Natural killer cell (primary cell): ENCODE measurements at regions not wholly inside any gene's neighbourhood (a gene's known extent, or its start where the extent isn't known, plus 50 kb on each side); places are given as distances from the start of the nearest gene placed in this dataset.

ENCODE experiments used
- ATAC-seq, 3 donors: fragments of 150-1000 bp in 2 of 3; fragments of 200-7000 bp in 1 of 3; cut with Tn5 transposase; 1 replicate in 1 of 3; 2 replicates in 2 of 3; pipeline ENCODE4 v1.10.0; 2021; ENCODE audit warnings: mild to moderate bottlenecking in 2 of 3, moderate library complexity in 2 of 3
- DNase-seq, 2 donors: peaks; one replicate each; pipeline versions ENCODE4 v3.0.0 to v3.0.0-alpha.2; 2013 to 2021; ENCODE audit warnings: mixed read lengths in 1 of 2
- H3K27ac ChIP-seq: one replicate; pipeline ENCODE4 v1.5.1; 2013; ENCODE audit warnings: mild to moderate bottlenecking, low read length
- H3K27me3 ChIP-seq: one replicate; pipeline ENCODE4 v1.6.1; 2013; ENCODE audit warnings: low read length; ENCODE audit not compliant: control insufficient read depth, insufficient read depth
- H3K36me3 ChIP-seq: one replicate; pipeline ENCODE4 v1.6.1; 2013; ENCODE audit warnings: low read length; ENCODE audit not compliant: control insufficient read depth, insufficient read depth
- H3K4me1 ChIP-seq: one replicate; pipeline ENCODE4 v1.6.1; 2013; ENCODE audit warnings: low read length; ENCODE audit not compliant: control insufficient read depth, insufficient read depth
- H3K4me3 ChIP-seq: one replicate; pipeline ENCODE4 v1.5.1; 2013; ENCODE audit warnings: low read length
- H3K9me3 ChIP-seq: one replicate; pipeline ENCODE4 v1.6.1; 2013; ENCODE audit warnings: low read length; ENCODE audit not compliant: control insufficient read depth, insufficient read depth
- H3K27ac Mint-ChIP-seq, 2 donors: one replicate each; pipeline ENCODE4 v1.8.0; 2022; ENCODE audit warnings: mild to moderate bottlenecking in 2 of 2, mixed read lengths in 2 of 2, moderate library complexity in 1 of 2
- H3K27me3 Mint-ChIP-seq, 2 donors: one replicate each; pipeline ENCODE4 v1.8.0; 2022; ENCODE audit warnings: low read depth in 2 of 2, mixed read lengths in 2 of 2
- H3K36me3 Mint-ChIP-seq: one replicate; pipeline ENCODE4 v1.8.0; 2022; ENCODE audit warnings: mixed read lengths
- H3K4me1 Mint-ChIP-seq, 2 donors: one replicate each; pipeline ENCODE4 v1.8.0; 2022; ENCODE audit warnings: mixed read lengths in 2 of 2
- H3K4me3 Mint-ChIP-seq: one replicate; pipeline ENCODE4 v1.8.0; 2022; ENCODE audit warnings: mild to moderate bottlenecking, moderate library complexity, mixed read lengths
- H3K9me3 Mint-ChIP-seq, 2 donors: one replicate each; pipeline ENCODE4 v1.8.0; 2022; ENCODE audit warnings: mixed read lengths in 2 of 2
- CTCF ChIP-seq: fragments of 200-600 bp; IDR thresholded peaks from one replicate; pipeline ENCODE4 v1.8.0; 2022; ENCODE audit warnings: antibody characterized with exemption
- WGBS: methylation state at CpG from one replicate; pipeline ENCODE4 v1.1.7; 2013; ENCODE audit warnings: missing lambda C conversion rate; ENCODE audit not compliant: insufficient coverage; 5-methylcytosine and 5-hydroxymethylcytosine counted together
- intact Hi-C: fragments of 100-400 bp; cut with micrococcal nuclease; formaldehyde crosslinking; loops from one replicate; pipeline ENCODE4 v1.14.2; 2022

GRCh38 chr17:34113089-34113488 is 142.0 kb upstream of the CCL2 start:
- ATAC-seq, result no peak
- 68% methylated on average over 2 of the region's 2 CpGs for WGBS

GRCh38 chr17:34114174-34114573 is 140.9 kb upstream of the CCL2 start:
- Histone ChIP-seq H3K36me3 (no peaks in the 10 kb centered on the region), H3K27ac (no peak overlapping the region), H3K4me1 (no peaks in the 10 kb centered on the region), H3K27me3 (no peaks in the 10 kb centered on the region), H3K9me3 (no peaks in the 10 kb centered on the region), H3K4me3 (no peak overlapping the region)
- no peak for TF ChIP-seq CTCF
- Mint-ChIP-seq H3K4me1 (no peaks in the 10 kb centered on the region), H3K4me3 (no peak overlapping the region), H3K27ac (no peak overlapping the region), H3K27me3 (peaks cover 18 to 46% of the 10 kb centered on the region in 2 donors), H3K36me3 (no peaks in the 10 kb centered on the region), H3K9me3 (no peaks in the 10 kb centered on the region)
- ATAC-seq (no peak), DNase-seq (no peak)
- intact Hi-C loops, result no loop called here

More at GRCh38 chr17:34113089-34113488, 142.0 kb upstream of the CCL2 start:
- Histone ChIP-seq H3K4me3 (no peak overlapping the region), H3K4me1 (no peaks in the 10 kb centered on the region), H3K9me3 (no peaks in the 10 kb centered on the region), H3K27me3 (no peaks in the 10 kb centered on the region), H3K27ac (no peak overlapping the region), H3K36me3 (no peaks in the 10 kb centered on the region)
- Mint-ChIP-seq H3K27me3 (peaks cover 18 to 56% of the 10 kb centered on the region in 2 donors), H3K27ac (no peak overlapping the region), H3K36me3 (no peaks in the 10 kb centered on the region), H3K9me3 (no peaks in the 10 kb centered on the region), H3K4me1 (no peaks in the 10 kb centered on the region), H3K4me3 (no peak overlapping the region)
- no peak for DNase-seq
- intact Hi-C loops, result no loop called here
- TF ChIP-seq CTCF, result no peak

DNA sequence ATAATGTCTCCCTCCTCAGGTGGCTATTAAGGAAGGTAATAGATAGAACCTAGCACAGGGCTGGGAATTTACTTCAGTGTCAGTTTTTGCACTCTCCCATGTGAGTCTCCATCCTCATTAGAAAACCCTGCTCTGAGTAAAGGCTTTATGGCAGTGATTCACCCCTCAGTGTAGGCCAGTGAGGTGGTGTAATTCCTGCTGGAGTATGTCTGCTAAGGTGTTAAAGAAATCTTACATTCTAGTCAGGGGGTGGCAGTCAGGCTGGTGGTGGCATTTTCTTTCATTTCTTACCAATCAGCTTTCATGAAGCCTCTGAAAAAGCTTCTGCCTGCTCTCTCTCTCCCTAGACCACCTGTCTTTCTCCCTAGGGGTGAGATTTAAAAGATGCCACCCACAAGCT is 138.8 kb upstream of the CCL2 start:
- no peak for TF ChIP-seq CTCF
- H3K4me1 Mint-ChIP-seq, result no peaks in the 10 kb centered on the region
- no peak overlapping the region for H3K27ac Mint-ChIP-seq
- ATAC-seq, result no peak
- no peaks in the 10 kb centered on the region for H3K36me3 Mint-ChIP-seq
- Histone ChIP-seq H3K27ac (no peak overlapping the region), H3K36me3 (no peaks in the 10 kb centered on the region), H3K4me1 (no peaks in the 10 kb centered on the region), H3K27me3 (no peaks in the 10 kb centered on the region), H3K4me3 (no peak overlapping the region), H3K9me3 (no peaks in the 10 kb centered on the region)
- H3K4me3 Mint-ChIP-seq, result no peak overlapping the region
- H3K27me3 Mint-ChIP-seq, result peaks cover 13 to 48% of the 10 kb centered on the region in 2 donors
- H3K9me3 Mint-ChIP-seq, result no peaks in the 10 kb centered on the region
- intact Hi-C loops, result no loop called here
- DNase-seq, result no peak

- Mint-ChIP-seq H3K27me3 (peaks cover 17 to 52% of the 10 kb centered on the region in 2 donors), H3K4me3 (no peak overlapping the region), H3K4me1 (no peaks in the 10 kb centered on the region), H3K9me3 (no peaks in the 10 kb centered on the region), H3K36me3 (no peaks in the 10 kb centered on the region), H3K27ac (no peak overlapping the region)
- H3K27me3 ChIP-seq, result no peaks in the 10 kb centered on the region
- H3K4me3 ChIP-seq, result no peak overlapping the region
- no peak for TF ChIP-seq CTCF
- DNase-seq (no peak), ATAC-seq (no peak)
- H3K27ac ChIP-seq, result no peak overlapping the region
- WGBS, result 67% methylated on average over 3 of the region's 3 CpGs
- H3K4me1 ChIP-seq, result no peaks in the 10 kb centered on the region
- no peaks in the 10 kb centered on the region for H3K36me3 ChIP-seq
- intact Hi-C loops, result no loop called here
- no peaks in the 10 kb centered on the region for H3K9me3 ChIP-seq
Observed at GRCh38 chr17:34117332-34117731, 137.8 kb upstream of the CCL2 start.
